ENCODE measurements at regions not wholly inside any gene's neighbourhood (a gene's known extent, or its start where the extent isn't known, plus 50 kb on each side); places are given as distances from the start of the nearest gene placed in this dataset.

- TF ChIP-seq CTCF (IDR thresholded peaks at IDR 0.05) (no peak), POLR2A (IDR thresholded peaks at IDR 0.05) (no peak), POLR2AphosphoS5 (IDR thresholded peaks at IDR 0.05) (no peak)
Measured at GRCh38 chr14:80419769-80420168, 208.5 kb upstream of the DIO2 start.

All from breast epithelium (tissue), 3 donors.